ENCODE measurements at regions not wholly inside any gene's neighbourhood (a gene's known extent, or its start where the extent isn't known, plus 50 kb on each side); places are given as distances from the start of the nearest gene placed in this dataset.

- TF ChIP-seq RBBP5 (IDR thresholded peaks at IDR 0.05; ENCODE audit: borderline replicate concordance, low read depth, low read length) (no peak), BACH1 (IDR thresholded peaks at IDR 0.05; ENCODE audit: low read length) (no peak), HDAC6 (IDR thresholded peaks at IDR 0.05; ENCODE audit: low read depth, low read length) (no peak), KDM5A (IDR thresholded peaks at IDR 0.05; ENCODE audit: low read length) (no peak), EGR1 (IDR thresholded peaks at IDR 0.05; ENCODE audit: borderline replicate concordance, low read depth, low read length) (no peak), POLR2A (IDR thresholded peaks at IDR 0.05; ENCODE audit: control extremely low read depth in 1 of 2, low read depth in 2 of 2, low read length in 2 of 2) (no peak), TCF12 (IDR thresholded peaks at IDR 0.05; ENCODE audit: low read depth, low read length) (no peak)
Observed at GRCh38 chr9:14445946-14446345, 132.0 kb upstream of the NFIB start (continued).
